Adrenal gland (tissue), 9 donors: ENCODE measurements at regions not wholly inside any gene's neighbourhood (a gene's known extent, or its start where the extent isn't known, plus 50 kb on each side); places are given as distances from the start of the nearest gene placed in this dataset.
"Not testable (repeated sequence)": the region's sequence is repeated elsewhere in the genome, so short reads cannot be mapped to it uniquely, and the experiment has no call there.

Experiments
- DNase-seq, 7 donors: peaks; one replicate each; pipeline ENCODE4 v3.0.0-alpha.2; 2019 to 2020
- H3K27ac ChIP-seq, 5 donors: fragments of 200-600 bp; sonication (generic) in 4 of 5; 1 replicate in 3 of 5; 2 replicates in 2 of 5; pipeline versions ENCODE4 v1.5.1 to v1.8.0; 2016 to 2020; ENCODE audit warnings: mild to moderate bottlenecking in 1 of 5
- H3K27me3 ChIP-seq: fragments of 200-600 bp; 2 replicates; pipeline ENCODE4 v1.8.0; 2021
- H3K36me3 ChIP-seq, 2 donors: fragments of 200-600 bp; replicated peaks in 1 of 2; 1 replicate in 1 of 2; 2 replicates in 1 of 2; pipeline versions ENCODE4 v1.5.1 to v1.8.0; 2018 to 2022
- H3K4me1 ChIP-seq, 2 donors: fragments of 200-600 bp; replicated peaks in 1 of 2; 1 replicate in 1 of 2; 2 replicates in 1 of 2; pipeline versions ENCODE4 v1.5.1 to v1.8.0; 2018 to 2021
- H3K4me3 ChIP-seq, 4 donors: fragments of 200-600 bp; sonication (generic) in 3 of 4; one replicate each; pipeline ENCODE4 v1.5.1; 2016 to 2018
- H3K9me3 ChIP-seq, 3 donors: fragments of 200-600 bp; sonication (generic) in 1 of 3; replicated peaks in 1 of 3; 1 replicate in 2 of 3; 2 replicates in 1 of 3; pipeline versions ENCODE4 v1.5.1 to v1.8.0; 2016 to 2021
- CTCF ChIP-seq, 6 experiments: fragments of 450-650 bp in 4 of 6; fragments of 200-600 bp in 2 of 6; sonication (generic) in 1 of 6; IDR thresholded peaks; 1 replicate in 5 of 6; 2 replicates in 1 of 6; pipeline versions ENCODE4 v1.5.1 to v1.8.0; 2016 to 2021; ENCODE audit warnings: antibody characterized with exemption in 6 of 6, mild to moderate bottlenecking in 2 of 6, moderate library complexity in 1 of 6
- POLR2A ChIP-seq, 2 donors: fragments of 450-650 bp; IDR thresholded peaks; one replicate each; pipeline ENCODE4 v1.6.1; 2017; ENCODE audit warnings: antibody characterized with exemption in 2 of 2, mild to moderate bottlenecking in 2 of 2, moderate library complexity in 1 of 2
- WGBS, 4 donors: extraction: QIAGEN DNeasy Blood & Tissue Kit in 2 of 4; methylation state at CpG; one replicate each; pipeline versions ENCODE4 v1.1.5 to v1.1.7; 2013 to 2017; 5-methylcytosine and 5-hydroxymethylcytosine counted together
- intact Hi-C, 2 donors: fragments of 100-400 bp; cut with DNase I; formaldehyde crosslinking; loops; one replicate each; pipeline versions ENCODE4 v1.14.1 to v1.15.0; 2022 to 2023
- donor health status: healthy with polysubstance abuse.
- donor health status: Bipolar disorder and iron deficiency.
- donor health status: DM: yes; HTN: yes; CAD: no.
- donor health status: DM: no; HTN: no; CAD: no.
- donor health status: DM: no; HTN: no; CAD: no.

- TF ChIP-seq CTCF (IDR thresholded peaks at IDR 0.05), result no peak
- no peak for TF ChIP-seq POLR2A (IDR thresholded peaks at IDR 0.05)
- Histone ChIP-seq H3K4me3 (no peak overlapping the region), H3K4me1 (no peaks in the 10 kb centered on the region), H3K9me3 (no peaks in the 10 kb centered on the region), H3K27ac (no peak overlapping the region), H3K27me3 (no peaks in the 10 kb centered on the region), H3K36me3 (no peaks in the 10 kb centered on the region)
- 80 to 89% (median 84%) methylated on average over 16 to 18 of the region's 18 CpGs for WGBS, 4 donors
- intact Hi-C loops, result no loop called here
- no peak for DNase-seq
Measured at GRCh38 chr9:129430940-129431643, 189.8 kb downstream of the C9orf50 start.

GRCh38 chr9:129428864-129429577 lies 191.9 kb downstream of the C9orf50 start:
- H3K4me1 ChIP-seq, result no peaks in the 10 kb centered on the region
- no peak overlapping the region for H3K27ac ChIP-seq
- WGBS, 4 donors, result 74 to 81% (median 78%) methylated on average over 9 of the region's 9 CpGs

GRCh38 chr9:129427149-129427548 lies 193.8 kb downstream of the C9orf50 start:
- Histone ChIP-seq H3K27ac (no peak overlapping the region), H3K4me1 (no peaks in the 10 kb centered on the region), H3K4me3 (no peak overlapping the region), H3K9me3 (no peaks in the 10 kb centered on the region), H3K36me3 (no peaks in the 10 kb centered on the region), H3K27me3 (no peaks in the 10 kb centered on the region)
- DNase-seq, result no peak
- intact Hi-C loops, result no loop called here
- WGBS, 4 donors, result 75 to 86% (median 79%) methylated on average over 9 of the region's 9 CpGs
- TF ChIP-seq CTCF (IDR thresholded peaks at IDR 0.05) (no peak), POLR2A (IDR thresholded peaks at IDR 0.05) (no peak)

More at GRCh38 chr9:129428864-129429577, 191.9 kb downstream of the C9orf50 start:
- intact Hi-C loops, result no loop called here
- TF ChIP-seq CTCF (IDR thresholded peaks at IDR 0.05), result no peak
- no peak for TF ChIP-seq POLR2A (IDR thresholded peaks at IDR 0.05)
- no peak overlapping the region for H3K4me3 ChIP-seq
- H3K36me3 ChIP-seq, result no peaks in the 10 kb centered on the region
- no peak for DNase-seq
- H3K9me3 ChIP-seq, result no peaks in the 10 kb centered on the region
- no peaks in the 10 kb centered on the region for H3K27me3 ChIP-seq

GRCh38 chr9:129423755-129424154 lies 197.1 kb downstream of the C9orf50 start:
- H3K27ac ChIP-seq, DNase-seq, H3K9me3 ChIP-seq, H3K36me3 ChIP-seq, intact Hi-C loops, H3K4me1 ChIP-seq, H3K27me3 ChIP-seq, H3K4me3 ChIP-seq: not testable (repeated sequence)
- WGBS, 4 donors, result 88 to 96% (median 94%) methylated on average over 8 of the region's 8 CpGs
